HEK293 (cell line): ENCODE measurements at regions not wholly inside any gene's neighbourhood (a gene's known extent, or its start where the extent isn't known, plus 50 kb on each side); places are given as distances from the start of the nearest gene placed in this dataset.

Experiments used
- CTCF ChIA-PET: fragments of 350-600 bp; formaldehyde crosslinking; extraction: SDS; loops from one replicate; lab custom pipeline; 2021; ENCODE audit warnings: antibody characterized with exemption; lab: Yijun Ruan, JAX
- POLR2A ChIA-PET: fragments of 300-600 bp; formaldehyde crosslinking; extraction: SDS; loops from one replicate; lab custom pipeline; 2020; ENCODE audit warnings: antibody characterized with exemption, inconsistent platforms; lab: Yijun Ruan, JAX
- H3K27ac ChIP-seq: fragments of 200-500 bp; sonication (Bioruptor generic); 2 replicates; pipeline ENCODE4 v1.5.1; 2014; ENCODE audit warnings: low read depth, low read length, control low read depth, inconsistent platforms; ENCODE audit errors: extremely low read depth
- H3K36me3 ChIP-seq, 2 experiments: fragments of 200-500 bp in 1 of 2; sonication (Bioruptor generic) in 1 of 2; 1 replicate in 1 of 2; 2 replicates in 1 of 2; pipeline ENCODE4 v1.5.1; 2014 to 2017; ENCODE audit warnings: inconsistent platforms in 2 of 2, low read length in 2 of 2; ENCODE audit not compliant: control insufficient read depth in 2 of 2, insufficient read depth in 1 of 2
- H3K4me1 ChIP-seq: fragments of 200-500 bp; sonication (Bioruptor generic); 2 replicates; pipeline ENCODE4 v1.5.1; 2014; ENCODE audit warnings: mild to moderate bottlenecking, low read length, inconsistent platforms; ENCODE audit not compliant: control insufficient read depth, insufficient read depth
- H3K4me3 ChIP-seq: 2 replicates; pipeline ENCODE4 v1.5.1; 2011; ENCODE audit warnings: low read depth, mild to moderate bottlenecking, control low read depth, low read length, moderate library complexity
- H3K9me3 ChIP-seq: fragments of 200-500 bp; sonication (Bioruptor generic); 2 replicates; pipeline ENCODE4 v1.5.1; 2014; ENCODE audit warnings: low read depth, low read length, inconsistent platforms; ENCODE audit not compliant: control insufficient read depth, insufficient read depth
- EGR2 ChIP-seq: fragments of 450-650 bp; formaldehyde crosslinking; IDR thresholded peaks from 2 replicates; pipeline ENCODE4 v1.5.1; 2016; ENCODE audit warnings: low read depth, missing biosample characterization, missing genetic modification characterization
- HOXD13 ChIP-seq: sonication (generic); formaldehyde crosslinking; IDR thresholded peaks from 2 replicates; pipeline ENCODE4 v1.8.0; 2022; ENCODE audit warnings: missing genetic modification reagents, borderline replicate concordance
- KLF9 ChIP-seq: fragments of 450-650 bp; formaldehyde crosslinking; IDR thresholded peaks from 2 replicates; pipeline ENCODE4 v1.5.1; 2016; ENCODE audit warnings: missing biosample characterization, missing genetic modification characterization, low read depth
- MZF1 ChIP-seq: fragments of 450-650 bp; formaldehyde crosslinking; IDR thresholded peaks from 2 replicates; pipeline ENCODE4 v1.5.1; 2017; ENCODE audit warnings: missing biosample characterization, missing genetic modification characterization, borderline replicate concordance
- REPIN1 ChIP-seq: fragments of 450-650 bp; formaldehyde crosslinking; IDR thresholded peaks from 2 replicates; pipeline ENCODE4 v1.5.1; 2017; ENCODE audit warnings: missing biosample characterization, missing genetic modification characterization, low read depth
- ZEB2 ChIP-seq: fragments of 450-650 bp; formaldehyde crosslinking; IDR thresholded peaks from 2 replicates; pipeline ENCODE4 v1.5.1; 2016; ENCODE audit warnings: missing biosample characterization, missing genetic modification characterization
- ZFHX2 ChIP-seq: fragments of 450-650 bp; formaldehyde crosslinking; conservative IDR thresholded peaks from 2 replicates; pipeline ENCODE4 v1.5.1; 2016; ENCODE audit warnings: missing biosample characterization, missing genetic modification characterization
- ZNF157 ChIP-seq: fragments of 450-650 bp; formaldehyde crosslinking; IDR thresholded peaks from 2 replicates; pipeline ENCODE4 v1.5.1; 2016; ENCODE audit warnings: missing biosample characterization, missing genetic modification characterization
- ZNF184 ChIP-seq: fragments of 450-650 bp; IDR thresholded peaks from 2 replicates; pipeline ENCODE4 v1.5.1; 2018; ENCODE audit warnings: missing biosample characterization, mild to moderate bottlenecking, missing genetic modification characterization
- ZNF266 ChIP-seq: fragments of 450-650 bp; formaldehyde crosslinking; IDR thresholded peaks from 2 replicates; pipeline ENCODE4 v1.5.1; 2016; ENCODE audit warnings: missing biosample characterization, missing genetic modification characterization, low read depth
- ZNF792 ChIP-seq: fragments of 450-650 bp; formaldehyde crosslinking; IDR thresholded peaks from 2 replicates; pipeline ENCODE4 v1.5.1; 2016; ENCODE audit warnings: missing biosample characterization, missing genetic modification characterization
- TF ChIP-seq, protein P1 (sequence below): IDR thresholded peaks from 2 replicates; pipeline ENCODE4 v1.6.1; 2011; ENCODE audit warnings: mild to moderate bottlenecking, low read depth, low read length, borderline replicate concordance
- TF ChIP-seq, protein P2 (sequence below): fragments of 450-650 bp; formaldehyde crosslinking; IDR thresholded peaks from 2 replicates; pipeline ENCODE4 v1.5.1; 2016; ENCODE audit warnings: missing biosample characterization, missing genetic modification characterization
- TF ChIP-seq, protein P3 (sequence below): fragments of 450-650 bp; formaldehyde crosslinking; IDR thresholded peaks from 2 replicates; pipeline ENCODE4 v1.5.1; 2017; ENCODE audit warnings: missing biosample characterization, missing genetic modification characterization
- TF ChIP-seq, protein P4 (sequence below): fragments of 450-650 bp; formaldehyde crosslinking; IDR thresholded peaks from 2 replicates; pipeline ENCODE4 v1.5.1; 2016; ENCODE audit warnings: missing biosample characterization, missing genetic modification characterization
- TF ChIP-seq, protein P5 (sequence below): fragments of 450-650 bp; formaldehyde crosslinking; IDR thresholded peaks from 2 replicates; pipeline ENCODE4 v1.5.1; 2016; ENCODE audit warnings: missing biosample characterization, missing genetic modification characterization
- TF ChIP-seq, protein P6 (sequence below): fragments of 450-650 bp; formaldehyde crosslinking; IDR thresholded peaks from 2 replicates; pipeline ENCODE4 v1.5.1; 2017; ENCODE audit warnings: missing biosample characterization, missing genetic modification characterization
- TF ChIP-seq, protein P7 (sequence below): fragments of 450-650 bp; formaldehyde crosslinking; IDR thresholded peaks from 2 replicates; pipeline ENCODE4 v1.5.1; 2016; ENCODE audit warnings: missing biosample characterization, missing genetic modification characterization, borderline replicate concordance

DNA sequence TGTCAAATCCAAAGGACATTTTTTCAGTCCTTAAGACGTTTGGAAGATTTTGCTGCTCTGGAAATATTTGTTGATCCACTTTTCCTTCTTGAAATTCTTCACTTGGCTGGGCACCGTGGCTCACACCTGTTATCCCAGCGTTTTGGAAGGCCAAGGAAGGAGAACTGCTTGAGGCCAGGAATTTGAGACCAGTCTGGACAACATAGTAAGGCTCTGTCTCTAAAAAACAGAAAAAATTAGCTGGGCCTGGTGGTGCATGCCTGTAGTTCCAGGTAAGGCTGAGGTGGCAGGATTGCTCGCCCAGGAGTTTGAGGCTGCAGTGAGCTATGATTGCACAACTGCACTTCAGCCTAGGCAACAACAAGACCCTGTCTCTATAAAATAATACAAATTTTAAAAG lies 173.9 kb upstream of the MITF start:
- H3K36me3 ChIP-seq = no peaks in the 10 kb centered on the region
- H3K4me1 ChIP-seq = no peaks in the 10 kb centered on the region
- ChIA-PET CTCF (interaction anchor here (0.5 kb wide), 1 partner anchor 1752 kb away, joined by 4 read pairs; no protein-coding TSS in a partner anchor), POLR2A (no interaction called here)
- no peak overlapping the region for H3K27ac ChIP-seq
- no peaks in the 10 kb centered on the region for H3K9me3 ChIP-seq
- H3K4me3 ChIP-seq = no peak overlapping the region
- TF ChIP-seq, protein P1, sequence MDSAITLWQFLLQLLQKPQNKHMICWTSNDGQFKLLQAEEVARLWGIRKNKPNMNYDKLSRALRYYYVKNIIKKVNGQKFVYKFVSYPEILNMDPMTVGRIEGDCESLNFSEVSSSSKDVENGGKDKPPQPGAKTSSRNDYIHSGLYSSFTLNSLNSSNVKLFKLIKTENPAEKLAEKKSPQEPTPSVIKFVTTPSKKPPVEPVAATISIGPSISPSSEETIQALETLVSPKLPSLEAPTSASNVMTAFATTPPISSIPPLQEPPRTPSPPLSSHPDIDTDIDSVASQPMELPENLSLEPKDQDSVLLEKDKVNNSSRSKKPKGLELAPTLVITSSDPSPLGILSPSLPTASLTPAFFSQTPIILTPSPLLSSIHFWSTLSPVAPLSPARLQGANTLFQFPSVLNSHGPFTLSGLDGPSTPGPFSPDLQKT = no peak
- no peak for TF ChIP-seq ZFHX2 (tag by site-specific recombination)
- TF ChIP-seq, protein P2, sequence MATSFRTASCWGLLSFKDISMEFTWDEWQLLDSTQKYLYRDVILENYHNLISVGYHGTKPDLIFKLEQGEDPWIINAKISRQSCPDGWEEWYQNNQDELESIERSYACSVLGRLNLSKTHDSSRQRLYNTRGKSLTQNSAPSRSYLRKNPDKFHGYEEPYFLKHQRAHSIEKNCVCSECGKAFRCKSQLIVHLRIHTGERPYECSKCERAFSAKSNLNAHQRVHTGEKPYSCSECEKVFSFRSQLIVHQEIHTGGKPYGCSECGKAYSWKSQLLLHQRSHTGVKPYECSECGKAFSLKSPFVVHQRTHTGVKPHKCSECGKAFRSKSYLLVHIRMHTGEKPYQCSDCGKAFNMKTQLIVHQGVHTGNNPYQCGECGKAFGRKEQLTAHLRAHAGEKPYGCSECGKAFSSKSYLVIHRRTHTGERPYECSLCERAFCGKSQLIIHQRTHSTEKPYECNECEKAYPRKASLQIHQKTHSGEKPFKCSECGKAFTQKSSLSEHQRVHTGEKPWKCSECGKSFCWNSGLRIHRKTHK (tag by site-specific recombination) = no peak

DNA sequence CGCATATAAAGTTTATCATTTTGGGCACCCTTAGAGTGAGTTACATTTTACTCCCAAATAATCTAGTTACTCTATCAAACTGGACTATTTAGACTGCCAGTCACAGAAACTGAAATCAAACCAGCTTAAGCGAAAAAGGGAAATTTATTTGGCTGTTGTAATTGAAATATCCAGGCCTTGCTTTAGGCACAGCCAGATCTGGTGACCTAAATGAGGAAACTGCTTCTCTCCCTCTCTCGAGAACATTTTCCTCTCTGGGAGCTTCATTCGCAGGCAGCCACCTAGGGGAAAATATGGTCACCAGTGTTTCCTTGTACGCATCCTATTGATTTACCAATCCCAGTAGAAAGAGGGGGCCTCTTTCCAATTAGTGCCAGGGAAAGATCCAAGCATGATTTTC lies 175.3 kb upstream of the MITF start:
- H3K9me3 ChIP-seq = no peaks in the 10 kb centered on the region
- H3K36me3 ChIP-seq = no peaks in the 10 kb centered on the region
- ChIA-PET POLR2A (no interaction called here), CTCF (no interaction called here)
- no peaks in the 10 kb centered on the region for H3K4me1 ChIP-seq
- no peak overlapping the region for H3K4me3 ChIP-seq
- TF ChIP-seq, protein P3, sequence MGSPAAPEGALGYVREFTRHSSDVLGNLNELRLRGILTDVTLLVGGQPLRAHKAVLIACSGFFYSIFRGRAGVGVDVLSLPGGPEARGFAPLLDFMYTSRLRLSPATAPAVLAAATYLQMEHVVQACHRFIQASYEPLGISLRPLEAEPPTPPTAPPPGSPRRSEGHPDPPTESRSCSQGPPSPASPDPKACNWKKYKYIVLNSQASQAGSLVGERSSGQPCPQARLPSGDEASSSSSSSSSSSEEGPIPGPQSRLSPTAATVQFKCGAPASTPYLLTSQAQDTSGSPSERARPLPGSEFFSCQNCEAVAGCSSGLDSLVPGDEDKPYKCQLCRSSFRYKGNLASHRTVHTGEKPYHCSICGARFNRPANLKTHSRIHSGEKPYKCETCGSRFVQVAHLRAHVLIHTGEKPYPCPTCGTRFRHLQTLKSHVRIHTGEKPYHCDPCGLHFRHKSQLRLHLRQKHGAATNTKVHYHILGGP (tag by site-specific recombination) = no peak
- TF ChIP-seq EGR2 (no peak), ZEB2 (no peak), ZNF157 (no peak), KLF9 (tag by site-specific recombination) (no peak), ZNF184 (tag by site-specific recombination) (no peak), ZNF792 (tag by site-specific recombination) (no peak), HOXD13 (CRISPR knock-in tag) (no peak), MZF1 (tag by site-specific recombination) (no peak), ZNF266 (tag by site-specific recombination) (no peak), REPIN1 (tag by site-specific recombination) (no peak)
- TF ChIP-seq, protein P4, sequence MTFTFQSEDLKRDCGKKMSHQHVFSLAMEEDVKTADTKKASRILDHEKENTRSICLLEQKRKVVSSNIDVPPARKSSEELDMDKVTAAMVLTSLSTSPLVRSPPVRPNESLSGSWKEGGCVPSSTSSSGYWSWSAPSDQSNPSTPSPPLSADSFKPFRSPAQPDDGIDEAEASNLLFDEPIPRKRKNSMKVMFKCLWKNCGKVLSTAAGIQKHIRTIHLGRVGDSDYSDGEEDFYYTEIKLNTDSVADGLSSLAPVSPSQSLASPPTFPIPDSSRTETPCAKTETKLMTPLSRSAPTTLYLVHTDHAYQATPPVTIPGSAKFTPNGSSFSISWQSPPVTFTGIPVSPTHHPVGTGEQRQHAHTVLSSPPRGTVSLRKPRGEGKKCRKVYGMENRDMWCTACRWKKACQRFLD (tag by site-specific recombination) = no peak
- TF ChIP-seq, protein P5, sequence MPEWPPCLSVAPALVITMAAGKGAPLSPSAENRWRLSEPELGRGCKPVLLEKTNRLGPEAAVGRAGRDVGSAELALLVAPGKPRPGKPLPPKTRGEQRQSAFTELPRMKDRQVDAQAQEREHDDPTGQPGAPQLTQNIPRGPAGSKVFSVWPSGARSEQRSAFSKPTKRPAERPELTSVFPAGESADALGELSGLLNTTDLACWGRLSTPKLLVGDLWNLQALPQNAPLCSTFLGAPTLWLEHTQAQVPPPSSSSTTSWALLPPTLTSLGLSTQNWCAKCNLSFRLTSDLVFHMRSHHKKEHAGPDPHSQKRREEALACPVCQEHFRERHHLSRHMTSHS (tag by site-specific recombination) = no peak
- TF ChIP-seq, protein P6, sequence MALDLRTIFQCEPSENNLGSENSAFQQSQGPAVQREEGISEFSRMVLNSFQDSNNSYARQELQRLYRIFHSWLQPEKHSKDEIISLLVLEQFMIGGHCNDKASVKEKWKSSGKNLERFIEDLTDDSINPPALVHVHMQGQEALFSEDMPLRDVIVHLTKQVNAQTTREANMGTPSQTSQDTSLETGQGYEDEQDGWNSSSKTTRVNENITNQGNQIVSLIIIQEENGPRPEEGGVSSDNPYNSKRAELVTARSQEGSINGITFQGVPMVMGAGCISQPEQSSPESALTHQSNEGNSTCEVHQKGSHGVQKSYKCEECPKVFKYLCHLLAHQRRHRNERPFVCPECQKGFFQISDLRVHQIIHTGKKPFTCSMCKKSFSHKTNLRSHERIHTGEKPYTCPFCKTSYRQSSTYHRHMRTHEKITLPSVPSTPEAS (tag by site-specific recombination) = no peak
- TF ChIP-seq, protein P7, sequence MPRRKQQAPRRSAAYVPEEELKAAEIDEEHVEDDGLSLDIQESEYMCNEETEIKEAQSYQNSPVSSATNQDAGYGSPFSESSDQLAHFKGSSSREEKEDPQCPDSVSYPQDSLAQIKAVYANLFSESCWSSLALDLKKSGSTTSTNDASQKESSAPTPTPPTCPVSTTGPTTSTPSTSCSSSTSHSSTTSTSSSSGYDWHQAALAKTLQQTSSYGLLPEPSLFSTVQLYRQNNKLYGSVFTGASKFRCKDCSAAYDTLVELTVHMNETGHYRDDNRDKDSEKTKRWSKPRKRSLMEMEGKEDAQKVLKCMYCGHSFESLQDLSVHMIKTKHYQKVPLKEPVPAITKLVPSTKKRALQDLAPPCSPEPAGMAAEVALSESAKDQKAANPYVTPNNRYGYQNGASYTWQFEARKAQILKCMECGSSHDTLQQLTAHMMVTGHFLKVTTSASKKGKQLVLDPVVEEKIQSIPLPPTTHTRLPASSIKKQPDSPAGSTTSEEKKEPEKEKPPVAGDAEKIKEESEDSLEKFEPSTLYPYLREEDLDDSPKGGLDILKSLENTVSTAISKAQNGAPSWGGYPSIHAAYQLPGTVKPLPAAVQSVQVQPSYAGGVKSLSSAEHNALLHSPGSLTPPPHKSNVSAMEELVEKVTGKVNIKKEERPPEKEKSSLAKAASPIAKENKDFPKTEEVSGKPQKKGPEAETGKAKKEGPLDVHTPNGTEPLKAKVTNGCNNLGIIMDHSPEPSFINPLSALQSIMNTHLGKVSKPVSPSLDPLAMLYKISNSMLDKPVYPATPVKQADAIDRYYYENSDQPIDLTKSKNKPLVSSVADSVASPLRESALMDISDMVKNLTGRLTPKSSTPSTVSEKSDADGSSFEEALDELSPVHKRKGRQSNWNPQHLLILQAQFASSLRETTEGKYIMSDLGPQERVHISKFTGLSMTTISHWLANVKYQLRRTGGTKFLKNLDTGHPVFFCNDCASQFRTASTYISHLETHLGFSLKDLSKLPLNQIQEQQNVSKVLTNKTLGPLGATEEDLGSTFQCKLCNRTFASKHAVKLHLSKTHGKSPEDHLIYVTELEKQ (tag by site-specific recombination) = no peak
- no peak overlapping the region for H3K27ac ChIP-seq
